ENCODE measurements at regions not wholly inside any gene's neighbourhood (a gene's known extent, or its start where the extent isn't known, plus 50 kb on each side); places are given as distances from the start of the nearest gene placed in this dataset.
"Not testable (repeated sequence)": the region's sequence is repeated elsewhere in the genome, so short reads cannot be mapped to it uniquely, and the experiment has no call there.

DNA sequence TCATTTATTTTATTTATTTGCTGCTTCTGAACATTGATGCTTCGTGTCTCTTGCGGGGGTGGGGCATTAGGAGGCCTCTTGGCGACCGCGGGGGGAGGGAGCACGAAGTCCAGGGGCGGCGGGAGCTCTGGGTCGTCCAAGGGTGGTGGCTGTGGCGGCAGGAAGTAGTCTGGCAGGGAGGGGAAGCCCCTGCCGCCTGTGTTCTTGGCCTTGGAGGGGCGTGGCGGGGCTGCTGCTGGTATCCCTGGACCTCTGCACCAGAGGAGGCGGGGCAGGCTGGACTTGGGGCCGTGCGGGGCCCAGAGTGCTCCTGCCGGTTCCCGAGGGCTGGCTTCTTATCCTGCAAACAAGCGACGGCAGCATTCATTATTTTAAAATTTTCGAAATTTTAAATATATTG, 70.5 kb upstream of the ABI1 start:
- peak; percentile 9 to 29 for DNase-seq
- TF ChIP-seq POLR2A (IDR thresholded peaks at IDR 0.05): no peak
- TF ChIP-seq, protein P1, sequence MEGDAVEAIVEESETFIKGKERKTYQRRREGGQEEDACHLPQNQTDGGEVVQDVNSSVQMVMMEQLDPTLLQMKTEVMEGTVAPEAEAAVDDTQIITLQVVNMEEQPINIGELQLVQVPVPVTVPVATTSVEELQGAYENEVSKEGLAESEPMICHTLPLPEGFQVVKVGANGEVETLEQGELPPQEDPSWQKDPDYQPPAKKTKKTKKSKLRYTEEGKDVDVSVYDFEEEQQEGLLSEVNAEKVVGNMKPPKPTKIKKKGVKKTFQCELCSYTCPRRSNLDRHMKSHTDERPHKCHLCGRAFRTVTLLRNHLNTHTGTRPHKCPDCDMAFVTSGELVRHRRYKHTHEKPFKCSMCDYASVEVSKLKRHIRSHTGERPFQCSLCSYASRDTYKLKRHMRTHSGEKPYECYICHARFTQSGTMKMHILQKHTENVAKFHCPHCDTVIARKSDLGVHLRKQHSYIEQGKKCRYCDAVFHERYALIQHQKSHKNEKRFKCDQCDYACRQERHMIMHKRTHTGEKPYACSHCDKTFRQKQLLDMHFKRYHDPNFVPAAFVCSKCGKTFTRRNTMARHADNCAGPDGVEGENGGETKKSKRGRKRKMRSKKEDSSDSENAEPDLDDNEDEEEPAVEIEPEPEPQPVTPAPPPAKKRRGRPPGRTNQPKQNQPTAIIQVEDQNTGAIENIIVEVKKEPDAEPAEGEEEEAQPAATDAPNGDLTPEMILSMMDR (IDR thresholded peaks at IDR 0.05): no peak
- no peak overlapping the region for H3K4me3 ChIP-seq (replicated peaks in 1 of 3)

DNA sequence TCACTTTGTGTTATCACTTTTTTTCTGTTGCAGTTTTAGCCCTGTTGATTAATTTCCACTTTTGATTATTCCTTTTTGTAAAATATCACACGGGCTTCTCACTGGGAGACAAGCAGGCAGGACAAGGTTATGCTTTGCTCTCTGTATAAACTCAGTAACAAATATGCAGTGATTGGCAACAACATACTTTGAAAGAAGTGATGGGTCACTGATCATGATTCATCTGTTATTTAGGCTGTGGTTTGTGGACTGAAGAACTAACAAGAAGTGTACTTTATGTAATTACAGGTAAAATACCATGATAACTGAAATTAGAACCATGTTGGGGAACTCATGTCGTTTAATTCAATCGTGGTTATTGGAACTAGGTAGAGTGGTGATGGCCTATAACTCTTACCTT, 62.1 kb upstream of the ABI1 start:
- intact Hi-C loops (cut with DNase I); H3K27ac ChIP-seq; H3K36me3 ChIP-seq; H3K9me3 ChIP-seq; H3K4me3 ChIP-seq (replicated peaks in 1 of 3); H3K27me3 ChIP-seq; DNase-seq; H3K4me1 ChIP-seq: not testable (repeated sequence)
- 87 to 90% methylated on average over 3 of the region's 3 CpGs for WGBS, 2 donors

More for the DNA sequence above, 70.5 kb upstream of the ABI1 start:
- WGBS, 2 donors: 6 to 23% methylated on average over 20 to 21 of the region's 21 CpGs
- intact Hi-C loops (cut with DNase I): no loop called here
- Histone ChIP-seq H3K9me3 (no peaks in the 10 kb centered on the region), H3K4me1 (no peaks in the 10 kb centered on the region), H3K27ac (no peak overlapping the region), H3K36me3 (no peaks in the 10 kb centered on the region), H3K27me3 (no peaks in the 10 kb centered on the region)

DNA sequence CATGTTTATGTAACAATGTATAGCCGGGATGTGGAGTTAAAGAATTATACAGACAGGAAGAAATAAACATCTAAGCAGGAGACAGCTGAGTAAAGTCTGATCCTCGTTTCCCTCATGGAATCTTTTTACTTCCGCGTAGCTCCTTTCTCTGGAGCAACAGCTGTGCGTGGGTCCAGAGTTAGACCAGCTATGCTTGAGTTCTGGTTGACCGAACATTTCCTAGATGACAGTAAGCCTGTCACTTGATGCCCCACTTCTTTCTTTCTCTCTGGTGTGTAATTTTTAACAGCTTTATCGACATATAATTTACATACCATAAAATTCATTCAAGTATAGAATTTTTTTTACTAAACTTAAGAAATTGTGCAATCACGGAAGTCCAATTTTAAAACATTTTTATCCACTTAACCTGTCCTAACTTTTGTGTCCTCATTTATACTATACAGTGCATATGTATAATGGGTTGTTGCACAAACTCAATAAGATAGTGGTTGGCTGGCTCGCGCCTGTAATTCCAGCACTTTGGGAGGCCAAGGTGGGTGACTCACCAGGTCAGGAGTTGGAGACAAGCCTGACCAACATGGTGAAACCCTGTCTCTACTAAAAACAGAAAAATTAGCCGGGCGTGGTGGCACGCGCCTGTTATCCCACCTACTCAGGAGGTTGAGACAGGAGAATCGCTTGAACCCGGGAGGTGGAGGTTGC, 58.5 kb upstream of the ABI1 start:
- H3K4me1 ChIP-seq; DNase-seq; intact Hi-C loops (cut with DNase I); H3K27me3 ChIP-seq; H3K27ac ChIP-seq; H3K9me3 ChIP-seq; H3K36me3 ChIP-seq; H3K4me3 ChIP-seq (replicated peaks in 1 of 3): not testable (repeated sequence)
- 83% methylated on average over 16 of the region's 16 CpGs for WGBS, 2 donors

DNA sequence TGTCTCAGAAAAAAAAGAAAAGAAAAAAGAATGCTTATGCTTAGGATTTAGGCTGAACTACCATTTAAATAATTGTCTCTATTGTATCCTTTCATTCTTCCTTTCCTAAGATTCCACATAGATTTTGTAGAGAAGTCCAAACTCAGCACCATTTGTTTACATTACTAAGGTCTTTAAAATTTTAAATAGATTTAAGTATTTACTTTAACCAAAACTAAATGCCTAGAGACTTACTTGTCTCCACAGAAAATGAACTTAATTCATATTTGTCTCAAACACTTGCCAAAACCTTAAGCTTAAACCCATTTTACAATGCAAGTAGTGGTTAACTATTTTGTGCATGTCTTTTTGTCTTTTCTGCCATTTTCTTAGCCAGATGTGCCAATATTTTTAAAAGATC, 54.1 kb upstream of the ABI1 start:
- intact Hi-C loops (cut with DNase I): no loop called here
- Histone ChIP-seq H3K9me3 (no peaks in the 10 kb centered on the region), H3K27ac (no peak overlapping the region), H3K27me3 (no peaks in the 10 kb centered on the region), H3K4me3 (replicated peaks in 1 of 3) (no peak overlapping the region), H3K36me3 (no peaks in the 10 kb centered on the region), H3K4me1 (no peaks in the 10 kb centered on the region)
- TF ChIP-seq POLR2A (IDR thresholded peaks at IDR 0.05): no peak
- TF ChIP-seq, protein P1 (IDR thresholded peaks at IDR 0.05): no peak
- DNase-seq: no peak

DNA sequence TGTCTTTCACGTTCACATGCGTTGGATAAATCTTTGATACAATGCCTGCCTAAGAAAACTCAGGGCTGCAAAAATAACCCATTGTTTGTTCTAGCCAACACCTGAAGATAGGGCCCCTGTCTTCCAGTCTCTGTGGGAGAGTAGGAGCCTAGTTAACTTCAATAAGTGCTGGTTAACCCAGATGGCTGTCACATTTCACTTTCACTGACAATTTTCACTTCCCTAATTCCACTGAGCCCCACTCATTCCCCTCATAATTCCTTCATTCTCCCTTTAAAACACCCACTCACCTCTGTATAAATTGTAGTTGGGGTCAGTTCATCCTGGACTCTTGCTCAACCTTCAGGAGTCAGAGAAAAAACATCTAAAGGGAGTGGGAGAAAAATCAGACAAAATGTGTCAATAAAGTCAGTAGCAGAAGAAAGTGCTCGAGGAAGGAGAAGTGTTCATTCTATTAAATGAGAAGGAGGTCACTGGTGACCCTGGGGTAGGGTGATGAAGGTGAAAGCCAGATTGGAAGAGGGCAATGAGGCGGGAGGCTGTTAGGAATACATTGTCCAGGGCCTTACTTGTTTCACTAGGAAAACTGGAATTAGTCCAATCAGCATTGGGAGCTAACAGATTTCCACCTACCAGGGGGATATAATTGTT, 51.2 kb upstream of the ABI1 start:
- 60 to 63% methylated on average over 4 of the region's 4 CpGs for WGBS, 2 donors
- H3K27ac ChIP-seq: no peak overlapping the region
- no peak overlapping the region for H3K4me3 ChIP-seq (replicated peaks in 1 of 3)
- intact Hi-C loops (cut with DNase I): no loop called here
- no peaks in the 10 kb centered on the region for H3K36me3 ChIP-seq
- no peaks in the 10 kb centered on the region for H3K4me1 ChIP-seq
- no peaks in the 10 kb centered on the region for H3K27me3 ChIP-seq
- DNase-seq: no peak
- no peaks in the 10 kb centered on the region for H3K9me3 ChIP-seq
- TF ChIP-seq, protein P1 (IDR thresholded peaks at IDR 0.05): no peak
- TF ChIP-seq POLR2A (IDR thresholded peaks at IDR 0.05): no peak

All from thyroid gland (tissue), 4 donors.